HCT116 (cell line): ENCODE measurements at regions not wholly inside any gene's neighbourhood (a gene's known extent, or its start where the extent isn't known, plus 50 kb on each side); places are given as distances from the start of the nearest gene placed in this dataset.

ENCODE experiments used
- ATAC-seq: fragments of 200-7000 bp; cut with Tn5 transposase; 2 replicates; pipeline ENCODE4 v1.9.1; 2020; ENCODE audit warnings: mild to moderate bottlenecking, moderate library complexity
- BruUV-seq: library from RNA; stranded (reverse); fragments of 400-500 nt; replicated peaks from 2 replicates; lab custom pipeline; 2021; lab: Mats Ljungman, UMichigan
- CTCF ChIA-PET: fragments of 300-600 bp; sonication (Branson Sonifier 250); formaldehyde crosslinking; loops from one replicate; lab custom pipeline; 2021; ENCODE audit warnings: antibody characterized with exemption; lab: Charles Lee
- POLR2A ChIA-PET: fragments of 300-600, 350-600 bp; sonication (Branson Sonifier 250); formaldehyde crosslinking; loops from one replicate; lab custom pipeline; 2021; ENCODE audit warnings: antibody characterized with exemption; lab: Charles Lee
- RAD21 ChIA-PET, 2 experiments: fragments of 300-600 bp; sonication (Branson Sonifier 250); formaldehyde crosslinking; loops; one replicate each; lab custom pipeline; 2023; ENCODE audit warnings: low total read pairs in 2 of 2; ENCODE audit not compliant: uncharacterized antibody in 2 of 2, unreplicated experiment in 2 of 2, low non-redundant PET in 1 of 2; lab: Charles Lee
- DNase-seq: peaks from one replicate; pipeline ENCODE4 v3.0.0-alpha.2; 2010; ENCODE audit warnings: low read depth, low spot score
- H2AFZ ChIP-seq: fragments of 200-600 bp; shearing (Covaris generic), sonication (generic); 2 replicates; pipeline ENCODE4 v1.6.1; 2017; ENCODE audit warnings: low read depth, mixed run types, mixed read lengths, antibody characterized with exemption, low read length; ENCODE audit not compliant: poor library complexity, severe bottlenecking
- H3K27ac ChIP-seq: 2 replicates; pipeline ENCODE4 v1.5.1; 2012; ENCODE audit warnings: low read depth, low read length
- H3K27me3 ChIP-seq: fragments of 200-600 bp; sonication (generic); 2 replicates; pipeline ENCODE4 v1.6.1; 2016; ENCODE audit warnings: mixed run types, low read length, mixed read lengths; ENCODE audit not compliant: insufficient read depth
- H3K36me3 ChIP-seq, 2 experiments: fragments of 200-500 bp in 1 of 2; fragments of 200-600 bp in 1 of 2; sonication (Bioruptor generic) in 1 of 2; sonication (generic) in 1 of 2; 2 replicates each; pipeline versions ENCODE4 v1.5.1 to v1.6.1; 2014 to 2016; ENCODE audit warnings: low read length in 2 of 2, inconsistent platforms in 1 of 2, mixed read lengths in 1 of 2, mixed run types in 1 of 2; ENCODE audit not compliant: insufficient read depth in 2 of 2, control insufficient read depth in 1 of 2
- H3K4me1 ChIP-seq, 2 experiments: fragments of 200-600 bp in 1 of 2; sonication (generic) in 1 of 2; 2 replicates each; pipeline versions ENCODE4 v1.5.1 to v1.6.1; 2012 to 2017; ENCODE audit warnings: low read length in 2 of 2, inconsistent platforms in 1 of 2, mild to moderate bottlenecking in 1 of 2, mixed read lengths in 1 of 2, mixed run types in 1 of 2, moderate library complexity in 1 of 2; ENCODE audit not compliant: insufficient read depth in 2 of 2, control insufficient read depth in 1 of 2
- H3K4me2 ChIP-seq: fragments of 200-600 bp; sonication (generic); 2 replicates; pipeline ENCODE4 v1.6.1; 2017; ENCODE audit warnings: mixed run types, low read length, mixed read lengths
- H3K4me3 ChIP-seq, 2 experiments: fragments of 200-600 bp in 1 of 2; sonication (generic) in 1 of 2; replicated peaks in 1 of 2; 2 replicates each; pipeline ENCODE4 v1.5.1; 2011 to 2016; ENCODE audit warnings: low read length in 2 of 2, control low read depth in 1 of 2, low read depth in 1 of 2, mild to moderate bottlenecking in 1 of 2, mixed read lengths in 1 of 2, mixed run types in 1 of 2
- H3K79me2 ChIP-seq: fragments of 200-600 bp; sonication (generic); 2 replicates; pipeline ENCODE4 v1.6.1; 2017; ENCODE audit warnings: mild to moderate bottlenecking, mixed run types, low read length, moderate library complexity, mixed read lengths; ENCODE audit not compliant: insufficient read depth
- H3K9ac ChIP-seq: fragments of 200-600 bp; sonication (generic); 2 replicates; pipeline ENCODE4 v1.6.1; 2016; ENCODE audit warnings: low read length, mixed read lengths
- H3K9me2 ChIP-seq: fragments of 200-600 bp; sonication (generic), shearing (Covaris generic); 2 replicates; pipeline ENCODE4 v1.6.1; 2017; ENCODE audit warnings: mixed run types, mild to moderate bottlenecking, moderate library complexity; ENCODE audit not compliant: insufficient read depth
- H3K9me3 ChIP-seq, 2 experiments: fragments of 200-500 bp in 1 of 2; fragments of 200-600 bp in 1 of 2; sonication (Bioruptor generic) in 1 of 2; sonication (generic) in 1 of 2; 2 replicates each; pipeline ENCODE4 v1.6.1; 2014 to 2017; ENCODE audit warnings: low read length in 2 of 2, mixed read lengths in 2 of 2, inconsistent platforms in 1 of 2, low read depth in 1 of 2, mild to moderate bottlenecking in 1 of 2, mixed run types in 1 of 2, moderate library complexity in 1 of 2; ENCODE audit not compliant: control insufficient read depth in 1 of 2, insufficient read depth in 1 of 2
- H4K20me1 ChIP-seq: fragments of 200-600 bp; sonication (generic), shearing (Covaris generic); 2 replicates; pipeline ENCODE4 v1.6.1; 2017; ENCODE audit warnings: mixed run types, mild to moderate bottlenecking, moderate library complexity; ENCODE audit not compliant: insufficient read depth
- CEBPB ChIP-seq: IDR thresholded peaks from 2 replicates; pipeline ENCODE4 v1.6.1; 2012; ENCODE audit warnings: low read depth
- EGR1 ChIP-seq: IDR thresholded peaks from 2 replicates; pipeline ENCODE4 v1.6.1; 2012; ENCODE audit warnings: low read depth
- ELF1 ChIP-seq: IDR thresholded peaks from 2 replicates; pipeline ENCODE4 v1.6.1; 2012; ENCODE audit warnings: low read depth, borderline replicate concordance
- EZH2 ChIP-seq: fragments of 200-600 bp; sonication (generic); IDR thresholded peaks from 2 replicates; pipeline ENCODE4 v1.6.1; 2017; ENCODE audit warnings: antibody characterized with exemption, mixed run types
- FOSL1 ChIP-seq: IDR thresholded peaks from 2 replicates; pipeline ENCODE4 v1.6.1; 2012; ENCODE audit warnings: low read depth
- JUND ChIP-seq: IDR thresholded peaks from 2 replicates; pipeline ENCODE4 v1.6.1; 2012
- POLR2A ChIP-seq: IDR thresholded peaks from 2 replicates; pipeline ENCODE4 v1.7.0; 2011; ENCODE audit warnings: borderline replicate concordance; ENCODE audit not compliant: insufficient read depth, insufficient read length; ENCODE audit errors: extremely low read depth
- POLR2AphosphoS5 ChIP-seq: IDR thresholded peaks from 2 replicates; pipeline ENCODE4 v1.6.1; 2011; ENCODE audit warnings: mild to moderate bottlenecking, low read depth, low read length, moderate library complexity
- RAD21 ChIP-seq: IDR thresholded peaks from 2 replicates; pipeline ENCODE4 v1.6.1; 2012; ENCODE audit warnings: low read depth, mild to moderate bottlenecking
- REST ChIP-seq: IDR thresholded peaks from 2 replicates; pipeline ENCODE4 v1.6.1; 2012; ENCODE audit warnings: low read depth
- SIN3A ChIP-seq: IDR thresholded peaks from 2 replicates; pipeline ENCODE4 v1.6.1; 2012; ENCODE audit warnings: low read depth
- SRF ChIP-seq: IDR thresholded peaks from 2 replicates; pipeline ENCODE4 v1.6.1; 2012; ENCODE audit warnings: low read depth
- YY1 ChIP-seq: IDR thresholded peaks from 2 replicates; pipeline ENCODE4 v1.6.1; 2011; ENCODE audit warnings: low read length, low read depth, moderate library complexity, mild to moderate bottlenecking; ENCODE audit not compliant: insufficient replicate concordance; ENCODE audit errors: extremely low read depth
- ZBTB33 ChIP-seq: IDR thresholded peaks from 2 replicates; pipeline ENCODE4 v1.6.1; 2011; ENCODE audit warnings: mild to moderate bottlenecking, low read length, moderate library complexity; ENCODE audit not compliant: insufficient replicate concordance; ENCODE audit errors: extremely low read depth
- intact Hi-C: fragments of 100-400 bp; cut with micrococcal nuclease; formaldehyde crosslinking; loops from 2 replicates; pipeline ENCODE4 v1.10.0; 2022
- TF ChIP-seq, protein P1 (sequence below), 3 experiments: fragments of 200-600 bp in 1 of 3; sonication (generic) in 1 of 3; IDR thresholded peaks in 2 of 3; conservative IDR thresholded peaks in 1 of 3; 2 replicates each; pipeline ENCODE4 v1.5.1; 2012 to 2017; ENCODE audit warnings: low read depth in 2 of 3, low read length in 2 of 3, antibody characterized with exemption in 1 of 3, borderline replicate concordance in 1 of 3, control low read depth in 1 of 3, mild to moderate bottlenecking in 1 of 3, mixed read lengths in 1 of 3, mixed run types in 1 of 3, moderate library complexity in 1 of 3; ENCODE audit not compliant: insufficient read depth in 1 of 3
- TF ChIP-seq, protein P2 (sequence below): IDR thresholded peaks from 2 replicates; pipeline ENCODE4 v1.6.1; 2012

DNA sequence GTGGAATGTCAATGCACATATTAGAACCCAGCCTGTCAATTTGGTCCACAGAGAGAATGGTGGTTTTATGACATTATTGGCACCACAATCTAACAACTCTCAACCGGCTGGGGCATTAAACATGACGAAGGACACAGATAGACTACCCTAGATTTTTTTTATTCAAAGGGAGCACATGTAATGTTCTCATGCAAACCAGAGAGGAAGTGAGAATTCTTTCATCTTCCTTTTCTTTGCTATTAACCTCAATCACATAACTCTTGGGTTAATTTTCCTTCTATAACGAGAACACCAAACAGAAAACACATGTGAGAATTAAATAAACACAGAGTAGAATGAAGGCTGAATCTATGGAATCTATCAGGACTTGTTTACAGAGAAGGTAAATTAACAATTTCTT, 94.9 kb upstream of the TNC start:
- Histone ChIP-seq H4K20me1 (no peaks in the 10 kb centered on the region; the same call in 1 of the 2 replicates), H2AFZ (no peak overlapping the region), H3K4me1 (no peaks in the 10 kb centered on the region), H3K4me3 (no peak overlapping the region), H3K9ac (no peak overlapping the region), H3K9me3 (no peaks in the 10 kb centered on the region)
- RAD21 ChIA-PET, result no interaction called here
- CTCF ChIA-PET, result no interaction called here
- ATAC-seq (no peak), DNase-seq (no peak)
- no peak for TF ChIP-seq ZBTB33
- TF ChIP-seq SRF, result no peak
- TF ChIP-seq, protein P1, sequence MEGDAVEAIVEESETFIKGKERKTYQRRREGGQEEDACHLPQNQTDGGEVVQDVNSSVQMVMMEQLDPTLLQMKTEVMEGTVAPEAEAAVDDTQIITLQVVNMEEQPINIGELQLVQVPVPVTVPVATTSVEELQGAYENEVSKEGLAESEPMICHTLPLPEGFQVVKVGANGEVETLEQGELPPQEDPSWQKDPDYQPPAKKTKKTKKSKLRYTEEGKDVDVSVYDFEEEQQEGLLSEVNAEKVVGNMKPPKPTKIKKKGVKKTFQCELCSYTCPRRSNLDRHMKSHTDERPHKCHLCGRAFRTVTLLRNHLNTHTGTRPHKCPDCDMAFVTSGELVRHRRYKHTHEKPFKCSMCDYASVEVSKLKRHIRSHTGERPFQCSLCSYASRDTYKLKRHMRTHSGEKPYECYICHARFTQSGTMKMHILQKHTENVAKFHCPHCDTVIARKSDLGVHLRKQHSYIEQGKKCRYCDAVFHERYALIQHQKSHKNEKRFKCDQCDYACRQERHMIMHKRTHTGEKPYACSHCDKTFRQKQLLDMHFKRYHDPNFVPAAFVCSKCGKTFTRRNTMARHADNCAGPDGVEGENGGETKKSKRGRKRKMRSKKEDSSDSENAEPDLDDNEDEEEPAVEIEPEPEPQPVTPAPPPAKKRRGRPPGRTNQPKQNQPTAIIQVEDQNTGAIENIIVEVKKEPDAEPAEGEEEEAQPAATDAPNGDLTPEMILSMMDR (IDR thresholded peaks at IDR 0.05 in 2 of 3, conservative IDR thresholded peaks at IDR 0.05 in 1 of 3; ENCODE audit: borderline replicate concordance in 1 of 3, insufficient read depth in 1 of 3, low read depth in 2 of 3, low read length in 2 of 3), result no peak
- TF ChIP-seq REST, result no peak
- TF ChIP-seq FOSL1, result no peak
- no peak for TF ChIP-seq ELF1
- no peak for TF ChIP-seq POLR2AphosphoS5
- TF ChIP-seq, protein P2, sequence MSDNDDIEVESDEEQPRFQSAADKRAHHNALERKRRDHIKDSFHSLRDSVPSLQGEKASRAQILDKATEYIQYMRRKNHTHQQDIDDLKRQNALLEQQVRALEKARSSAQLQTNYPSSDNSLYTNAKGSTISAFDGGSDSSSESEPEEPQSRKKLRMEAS, result no peak
- TF ChIP-seq EGR1, result no peak
- no peak for TF ChIP-seq CEBPB
- TF ChIP-seq SIN3A, result no peak
- no peak for TF ChIP-seq EZH2
- no peak for TF ChIP-seq YY1
- no peak for TF ChIP-seq JUND
- no peak for TF ChIP-seq RAD21
- TF ChIP-seq POLR2A, result no peak
- TF ChIP-seq, all 23 proteins: peak for 0
- no TSS peak for BruUV-seq
- H3K36me3 ChIP-seq, result no peaks in the 10 kb centered on the region
- intact Hi-C loops, result no loop called here
- H3K4me2 ChIP-seq, result no peak overlapping the region
- peaks cover 17% of the 10 kb centered on the region; the same call in 1 of the 2 replicates for H3K27me3 ChIP-seq
- H3K9me2 ChIP-seq, result no peaks in the 10 kb centered on the region
- H3K79me2 ChIP-seq, result no peaks in the 10 kb centered on the region
- H3K27ac ChIP-seq, result no peak overlapping the region
- POLR2A ChIA-PET, result no interaction called here
